Gastroesophageal sphincter (tissue), 4 donors: ENCODE measurements at regions not wholly inside any gene's neighbourhood (a gene's known extent, or its start where the extent isn't known, plus 50 kb on each side); places are given as distances from the start of the nearest gene placed in this dataset.

Experiments used
- ATAC-seq: fragments of 150-250 bp; one replicate; pipeline ENCODE4 v1.9.1; 2016; ENCODE audit warnings: mild to moderate bottlenecking, moderate library complexity
- H3K27ac ChIP-seq, 4 donors: fragments of 200-600 bp; sonication (generic) in 3 of 4; 1 replicate in 3 of 4; 2 replicates in 1 of 4; pipeline ENCODE4 v1.5.1; 2016 to 2019
- H3K27me3 ChIP-seq: fragments of 200-600 bp; sonication (generic); one replicate; pipeline ENCODE4 v1.5.1; 2019
- H3K36me3 ChIP-seq, 2 donors: fragments of 200-600 bp; sonication (generic); one replicate each; pipeline ENCODE4 v1.5.1; 2019; ENCODE audit warnings: control low read depth in 1 of 2
- H3K4me1 ChIP-seq, 3 donors: fragments of 200-600 bp; sonication (generic); 1 replicate in 2 of 3; 2 replicates in 1 of 3; pipeline ENCODE4 v1.5.1; 2016 to 2019; ENCODE audit warnings: control low read depth in 2 of 3
- H3K4me3 ChIP-seq, 2 donors: fragments of 200-600 bp; sonication (generic); one replicate each; pipeline ENCODE4 v1.5.1; 2019; ENCODE audit warnings: mild to moderate bottlenecking in 1 of 2, moderate library complexity in 1 of 2
- H3K9me3 ChIP-seq, 3 donors: fragments of 200-600 bp; sonication (generic); one replicate each; pipeline ENCODE4 v1.5.1; 2017 to 2019; ENCODE audit warnings: control low read depth in 2 of 3
- CTCF ChIP-seq, 4 experiments: fragments of 200-600 bp in 2 of 4; fragments of 450-650 bp in 2 of 4; sonication (generic) in 1 of 4; IDR thresholded peaks; one replicate each; pipeline ENCODE4 v1.5.1; 2017 to 2019; ENCODE audit warnings: antibody characterized with exemption in 4 of 4, mild to moderate bottlenecking in 2 of 4, moderate library complexity in 2 of 4
- EP300 ChIP-seq: sonication (generic); formaldehyde crosslinking; IDR thresholded peaks from one replicate; pipeline ENCODE4 v1.6.1; 2017; ENCODE audit warnings: antibody characterized with exemption, mild to moderate bottlenecking
- POLR2A ChIP-seq, 2 donors: fragments of 450-650 bp; IDR thresholded peaks; one replicate each; pipeline ENCODE4 v1.6.1; 2017; ENCODE audit warnings: antibody characterized with exemption in 2 of 2, mild to moderate bottlenecking in 2 of 2, moderate library complexity in 1 of 2
- POLR2AphosphoS5 ChIP-seq: sonication (generic); formaldehyde crosslinking; IDR thresholded peaks from one replicate; pipeline ENCODE4 v1.6.1; 2017; ENCODE audit warnings: antibody characterized with exemption
- WGBS, 2 donors: methylation state at CpG; one replicate each; pipeline ENCODE4 v1.1.5; 2018; ENCODE audit warnings: low coverage in 1 of 2; 5-methylcytosine and 5-hydroxymethylcytosine counted together

- H3K9me3 ChIP-seq: no peaks in the 10 kb centered on the region
- H3K27ac ChIP-seq: no peak overlapping the region
- TF ChIP-seq POLR2AphosphoS5 (no peak), POLR2A (IDR thresholded peaks at IDR 0.05) (no peak), EP300 (no peak), CTCF (IDR thresholded peaks at IDR 0.05) (no peak)
- H3K4me3 ChIP-seq: no peak overlapping the region
- no peaks in the 10 kb centered on the region for H3K36me3 ChIP-seq
- no peak for ATAC-seq
- 47 to 57% methylated on average over 3 of the region's 3 CpGs for WGBS, 2 donors
- no peaks in the 10 kb centered on the region for H3K4me1 ChIP-seq
- no peaks in the 10 kb centered on the region for H3K27me3 ChIP-seq
These were observed 157.6 kb downstream of the ZNF518B start for GRCh38 chr4:10299601-10300000.

GRCh38 chr4:10298681-10299080, 158.5 kb downstream of the ZNF518B start:
- TF ChIP-seq EP300: no peak
- TF ChIP-seq CTCF (IDR thresholded peaks at IDR 0.05): no peak
- no peak for TF ChIP-seq POLR2AphosphoS5
- no peak for TF ChIP-seq POLR2A (IDR thresholded peaks at IDR 0.05)
- Histone ChIP-seq H3K27me3 (no peaks in the 10 kb centered on the region), H3K9me3 (no peaks in the 10 kb centered on the region), H3K27ac (no peak overlapping the region), H3K4me1 (no peaks in the 10 kb centered on the region), H3K36me3 (no peaks in the 10 kb centered on the region), H3K4me3 (no peak overlapping the region)
- 84 to 87% methylated on average over 3 of the region's 3 CpGs for WGBS, 2 donors
- ATAC-seq: no peak

- H3K4me1 ChIP-seq: no peaks in the 10 kb centered on the region
- no peak for TF ChIP-seq POLR2A (IDR thresholded peaks at IDR 0.05)
- TF ChIP-seq EP300: no peak
- TF ChIP-seq CTCF (IDR thresholded peaks at IDR 0.05): no peak
- no peak for TF ChIP-seq POLR2AphosphoS5
- 56 to 80% methylated on average over 1 to 3 of the region's 3 CpGs for WGBS, 2 donors
- no peaks in the 10 kb centered on the region for H3K27me3 ChIP-seq
- no peak overlapping the region for H3K4me3 ChIP-seq
- no peaks in the 10 kb centered on the region for H3K9me3 ChIP-seq
- no peak for ATAC-seq
- H3K27ac ChIP-seq: no peak overlapping the region
- no peaks in the 10 kb centered on the region for H3K36me3 ChIP-seq
These were observed 160.5 kb downstream of the ZNF518B start for GRCh38 chr4:10296730-10297129.

GRCh38 chr4:10295301-10295700, 161.9 kb downstream of the ZNF518B start:
- ATAC-seq: no peak
- Histone ChIP-seq H3K27me3 (no peaks in the 10 kb centered on the region), H3K36me3 (no peaks in the 10 kb centered on the region), H3K27ac (no peak overlapping the region), H3K4me1 (no peaks in the 10 kb centered on the region), H3K9me3 (no peaks in the 10 kb centered on the region), H3K4me3 (no peak overlapping the region)
- 71 to 90% methylated on average over 1 to 2 of the region's 3 CpGs for WGBS, 2 donors
- TF ChIP-seq POLR2A (IDR thresholded peaks at IDR 0.05): no peak
- TF ChIP-seq POLR2AphosphoS5: no peak
- no peak for TF ChIP-seq CTCF (IDR thresholded peaks at IDR 0.05)
- TF ChIP-seq EP300: no peak

- no peaks in the 10 kb centered on the region for H3K4me1 ChIP-seq
- 68 to 100% methylated on average over 1 to 2 of the region's 2 CpGs for WGBS, 2 donors
- H3K4me3 ChIP-seq: no peak overlapping the region
- no peaks in the 10 kb centered on the region for H3K27me3 ChIP-seq
- no peak for ATAC-seq
- H3K9me3 ChIP-seq: no peaks in the 10 kb centered on the region
- H3K27ac ChIP-seq: no peak overlapping the region
- H3K36me3 ChIP-seq: no peaks in the 10 kb centered on the region
- no peak for TF ChIP-seq POLR2A (IDR thresholded peaks at IDR 0.05)
- TF ChIP-seq CTCF (IDR thresholded peaks at IDR 0.05): no peak
- TF ChIP-seq POLR2AphosphoS5: no peak
- TF ChIP-seq EP300: no peak
These were observed 167.7 kb downstream of the ZNF518B start for GRCh38 chr4:10289538-10289906.
